RWPE1 (cell line): ENCODE measurements at regions not wholly inside any gene's neighbourhood (a gene's known extent, or its start where the extent isn't known, plus 50 kb on each side); places are given as distances from the start of the nearest gene placed in this dataset.

Experiments used
- CTCF ChIA-PET: fragments of 350-600 bp; sonication (Branson Sonifier 250); formaldehyde crosslinking; extraction: SDS; loops from one replicate; lab custom pipeline; 2021; lab: Yijun Ruan, JAX
- POLR2A ChIA-PET: fragments of 400-600 bp; formaldehyde crosslinking; extraction: SDS; loops from one replicate; lab custom pipeline; 2020; ENCODE audit warnings: antibody characterized with exemption; ENCODE audit not compliant: low non-redundant PET; lab: Yijun Ruan, JAX
- DNase-seq: peaks from one replicate; pipeline ENCODE4 v3.0.0; 2012; ENCODE audit warnings: low spot score
- H3K27ac ChIP-seq: fragments of 450-650 bp; 2 replicates; pipeline ENCODE4 v1.5.1; 2017
- TF ChIP-seq, protein P1 (sequence below): fragments of 450-650 bp; conservative IDR thresholded peaks from 2 replicates; pipeline ENCODE4 v1.5.1; 2017; ENCODE audit warnings: low read depth, mild to moderate bottlenecking

DNA sequence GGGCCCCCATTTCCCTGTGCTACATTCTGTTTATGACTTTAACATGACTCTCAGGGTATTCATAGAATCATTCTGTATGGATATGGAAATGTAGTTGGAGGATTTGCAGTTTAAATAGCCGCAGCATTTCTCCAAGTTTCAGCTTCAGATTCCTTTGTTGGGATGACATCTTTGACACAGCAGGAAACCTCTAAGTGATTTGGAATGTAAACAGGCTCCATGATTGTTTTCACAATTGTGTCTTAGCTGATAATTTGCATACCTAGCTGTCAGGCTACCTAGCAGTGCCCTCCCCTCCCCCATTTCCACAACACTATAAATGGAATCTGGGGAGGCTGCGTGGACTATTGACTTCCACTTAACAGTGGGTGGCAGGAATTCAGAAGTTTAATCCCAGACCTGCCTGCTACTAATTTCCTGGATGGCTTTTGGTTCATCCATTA lies 290.2 kb downstream of the HLX start:
- DNase-seq: no peak
- TF ChIP-seq, protein P1, sequence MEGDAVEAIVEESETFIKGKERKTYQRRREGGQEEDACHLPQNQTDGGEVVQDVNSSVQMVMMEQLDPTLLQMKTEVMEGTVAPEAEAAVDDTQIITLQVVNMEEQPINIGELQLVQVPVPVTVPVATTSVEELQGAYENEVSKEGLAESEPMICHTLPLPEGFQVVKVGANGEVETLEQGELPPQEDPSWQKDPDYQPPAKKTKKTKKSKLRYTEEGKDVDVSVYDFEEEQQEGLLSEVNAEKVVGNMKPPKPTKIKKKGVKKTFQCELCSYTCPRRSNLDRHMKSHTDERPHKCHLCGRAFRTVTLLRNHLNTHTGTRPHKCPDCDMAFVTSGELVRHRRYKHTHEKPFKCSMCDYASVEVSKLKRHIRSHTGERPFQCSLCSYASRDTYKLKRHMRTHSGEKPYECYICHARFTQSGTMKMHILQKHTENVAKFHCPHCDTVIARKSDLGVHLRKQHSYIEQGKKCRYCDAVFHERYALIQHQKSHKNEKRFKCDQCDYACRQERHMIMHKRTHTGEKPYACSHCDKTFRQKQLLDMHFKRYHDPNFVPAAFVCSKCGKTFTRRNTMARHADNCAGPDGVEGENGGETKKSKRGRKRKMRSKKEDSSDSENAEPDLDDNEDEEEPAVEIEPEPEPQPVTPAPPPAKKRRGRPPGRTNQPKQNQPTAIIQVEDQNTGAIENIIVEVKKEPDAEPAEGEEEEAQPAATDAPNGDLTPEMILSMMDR: no peak
- POLR2A ChIA-PET: no interaction called here
- CTCF ChIA-PET: interaction anchor here (0.6 kb wide), 1 partner anchor 13 kb away, joined by 3 read pairs; no protein-coding TSS in a partner anchor
- no peak overlapping the region for H3K27ac ChIP-seq

DNA sequence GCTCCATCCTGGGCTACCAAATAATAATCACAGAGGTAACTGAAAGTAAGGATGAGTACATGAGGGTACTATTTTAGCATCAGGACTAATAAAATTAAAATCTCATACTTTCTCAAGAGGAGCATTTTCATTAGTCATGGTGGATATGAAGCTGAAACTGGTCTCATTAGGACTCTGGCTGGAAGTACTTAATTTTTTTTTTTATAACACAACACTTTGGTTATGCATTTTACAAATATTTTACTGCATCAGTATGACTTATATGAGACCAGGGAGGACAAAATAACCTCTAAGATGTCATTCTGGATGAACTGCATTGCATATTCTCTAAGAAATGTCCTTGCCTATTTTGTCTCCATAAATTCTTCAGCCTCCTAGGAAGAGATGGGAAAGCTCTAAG lies 290.9 kb downstream of the HLX start:
- ChIA-PET POLR2A (no interaction called here), CTCF (no interaction called here)
- DNase-seq: no peak
- H3K27ac ChIP-seq: no peak overlapping the region
- TF ChIP-seq, protein P1: no peak

DNA sequence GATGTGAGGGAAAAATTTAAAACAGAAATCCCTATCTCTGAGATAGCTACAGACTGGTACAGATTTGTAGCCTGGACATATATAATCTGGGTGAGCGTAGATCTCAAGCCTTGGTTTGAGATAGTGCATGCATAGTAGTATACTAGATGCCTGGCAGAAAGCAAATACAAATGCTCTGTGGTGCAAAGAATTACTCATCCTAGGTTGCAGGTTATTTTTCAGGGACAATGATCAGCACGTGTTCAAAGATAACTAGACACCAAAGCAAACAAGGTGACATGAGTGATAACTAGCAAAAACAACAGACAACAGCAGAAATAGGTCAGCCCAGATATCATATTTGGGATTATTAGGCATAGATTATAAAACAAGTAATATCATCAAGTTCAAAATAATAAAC lies 292.5 kb downstream of the HLX start:
- ChIA-PET POLR2A (no interaction called here), CTCF (interaction anchor here (0.8 kb wide), 1 partner anchor 268 kb away, joined by 3 read pairs; no protein-coding TSS in a partner anchor)
- no peak for DNase-seq
- TF ChIP-seq, protein P1: no peak
- no peak overlapping the region for H3K27ac ChIP-seq

DNA sequence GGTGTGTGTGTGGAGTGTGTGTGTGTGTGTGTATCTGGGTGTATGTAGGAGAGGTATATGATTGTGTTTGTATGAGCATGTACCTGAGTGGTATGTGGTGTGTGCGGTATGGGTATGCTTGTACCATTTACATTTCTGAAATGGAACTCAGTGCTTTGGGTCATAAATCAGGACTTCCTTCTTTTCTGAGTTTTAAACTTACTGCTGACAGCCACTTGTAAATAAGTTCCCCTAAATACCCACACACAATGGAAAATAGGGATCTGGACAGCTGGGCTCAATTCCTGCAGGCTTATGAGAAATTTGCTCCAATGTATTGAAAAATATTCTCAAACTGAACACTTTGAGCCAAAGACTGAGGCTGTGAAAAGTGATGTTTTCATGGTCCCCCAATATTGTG lies 293.6 kb downstream of the HLX start:
- TF ChIP-seq, protein P1: no peak
- POLR2A ChIA-PET: no interaction called here
- CTCF ChIA-PET: no interaction called here
- no peak for DNase-seq
- no peak overlapping the region for H3K27ac ChIP-seq

DNA sequence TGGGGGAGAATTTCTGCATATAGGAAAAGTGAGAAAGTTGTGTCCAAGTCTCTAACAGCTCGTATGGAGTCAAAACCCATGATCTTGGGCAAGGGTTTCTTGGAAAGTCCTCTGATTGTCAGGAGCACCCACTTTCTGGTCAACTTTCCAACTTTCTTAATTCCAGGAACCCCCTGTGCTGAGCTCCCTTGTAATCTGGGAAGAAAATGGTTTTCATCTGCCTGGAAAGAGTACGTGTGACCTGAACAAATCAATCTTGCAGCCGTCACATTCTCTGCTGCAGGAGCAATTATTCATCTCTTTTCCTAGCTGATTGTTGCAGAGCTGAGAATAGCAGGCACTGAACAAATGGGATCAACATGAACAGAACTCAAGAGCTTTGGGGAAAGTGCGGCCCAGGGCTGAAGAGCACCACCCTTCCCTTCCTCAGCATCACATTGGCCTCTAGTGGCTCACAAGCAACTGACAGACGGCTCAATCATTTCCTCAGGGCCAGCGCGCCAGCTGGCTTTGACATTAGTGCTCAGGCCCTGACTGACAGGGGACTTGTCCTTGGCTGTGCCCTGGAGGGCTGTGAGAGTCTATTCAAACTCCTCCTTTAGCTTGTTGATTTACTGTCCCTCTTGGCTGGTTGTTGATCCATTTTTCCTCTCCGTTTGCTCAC lies 295.2 kb downstream of the HLX start:
- CTCF ChIA-PET: interaction anchor here (0.6 kb wide), 1 partner anchor 76 kb away, joined by 3 read pairs; no protein-coding TSS in a partner anchor
- POLR2A ChIA-PET: interaction anchor here (0.5 kb wide), 1 partner anchor 66 kb away, joined by 4 read pairs; no protein-coding TSS in a partner anchor
- TF ChIP-seq, protein P1: no peak
- H3K27ac ChIP-seq: no peak overlapping the region
- no peak for DNase-seq

DNA sequence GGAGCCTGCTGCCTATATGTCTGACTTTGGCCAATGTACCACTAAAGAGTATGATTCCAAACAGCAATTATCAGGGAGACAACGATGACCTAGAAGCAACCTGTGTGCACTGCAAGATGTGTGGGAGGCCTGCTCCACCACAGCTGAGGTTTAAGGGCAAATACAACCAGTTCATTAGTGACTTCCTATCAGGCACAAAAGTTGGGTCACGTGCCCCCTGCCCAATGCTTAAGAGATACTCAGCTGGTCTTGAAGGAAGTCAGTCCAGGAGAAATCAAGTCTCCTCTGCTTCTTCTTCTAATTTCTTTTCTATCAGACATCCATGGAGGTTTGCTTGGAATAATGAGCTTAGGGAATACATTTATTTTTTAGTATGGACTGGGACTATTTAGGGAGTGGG lies 296.0 kb downstream of the HLX start:
- TF ChIP-seq, protein P1: no peak
- CTCF ChIA-PET: no interaction called here
- POLR2A ChIA-PET: interaction anchor here (0.5 kb wide), 1 partner anchor 67 kb away, joined by 4 read pairs; no protein-coding TSS in a partner anchor
- DNase-seq: no peak
- H3K27ac ChIP-seq: no peak overlapping the region
